ENCODE measurements at regions not wholly inside any gene's neighbourhood (a gene's known extent, or its start where the extent isn't known, plus 50 kb on each side); places are given as distances from the start of the nearest gene placed in this dataset.

DNA sequence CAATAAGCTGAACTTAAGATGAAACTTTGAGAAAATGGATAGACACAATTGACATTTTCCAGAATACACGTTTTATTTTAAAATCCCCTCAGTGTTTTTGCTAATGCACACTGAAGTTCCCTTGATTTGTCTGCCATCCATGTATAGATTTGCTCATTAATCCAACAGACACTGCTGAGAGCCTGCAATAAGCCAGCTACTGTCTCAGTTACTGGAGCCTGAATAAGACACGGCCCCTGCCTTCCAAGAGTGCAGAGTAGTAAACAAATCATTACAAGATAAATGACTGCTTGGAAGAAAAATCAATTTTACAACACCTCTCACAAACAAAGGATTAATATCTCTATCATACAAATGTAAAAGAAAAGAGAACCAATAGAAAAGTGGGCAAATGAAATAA lies 130.1 kb downstream of the TLR5 start:
- H3K27ac Mint-ChIP-seq = no peak overlapping the region
- no peak for DNase-seq (ENCODE audit: extremely low spot score, unreplicated experiment)
- H3K27me3 Mint-ChIP-seq = no peaks in the 10 kb centered on the region
- H3K4me3 Mint-ChIP-seq = no peak overlapping the region
- peaks cover 5% of the 10 kb centered on the region for H3K36me3 Mint-ChIP-seq
- H3K4me1 Mint-ChIP-seq (ENCODE audit: unreplicated experiment) = peaks cover 52% of the 10 kb centered on the region
- TF ChIP-seq, protein P1, sequence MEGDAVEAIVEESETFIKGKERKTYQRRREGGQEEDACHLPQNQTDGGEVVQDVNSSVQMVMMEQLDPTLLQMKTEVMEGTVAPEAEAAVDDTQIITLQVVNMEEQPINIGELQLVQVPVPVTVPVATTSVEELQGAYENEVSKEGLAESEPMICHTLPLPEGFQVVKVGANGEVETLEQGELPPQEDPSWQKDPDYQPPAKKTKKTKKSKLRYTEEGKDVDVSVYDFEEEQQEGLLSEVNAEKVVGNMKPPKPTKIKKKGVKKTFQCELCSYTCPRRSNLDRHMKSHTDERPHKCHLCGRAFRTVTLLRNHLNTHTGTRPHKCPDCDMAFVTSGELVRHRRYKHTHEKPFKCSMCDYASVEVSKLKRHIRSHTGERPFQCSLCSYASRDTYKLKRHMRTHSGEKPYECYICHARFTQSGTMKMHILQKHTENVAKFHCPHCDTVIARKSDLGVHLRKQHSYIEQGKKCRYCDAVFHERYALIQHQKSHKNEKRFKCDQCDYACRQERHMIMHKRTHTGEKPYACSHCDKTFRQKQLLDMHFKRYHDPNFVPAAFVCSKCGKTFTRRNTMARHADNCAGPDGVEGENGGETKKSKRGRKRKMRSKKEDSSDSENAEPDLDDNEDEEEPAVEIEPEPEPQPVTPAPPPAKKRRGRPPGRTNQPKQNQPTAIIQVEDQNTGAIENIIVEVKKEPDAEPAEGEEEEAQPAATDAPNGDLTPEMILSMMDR (conservative IDR thresholded peaks at IDR 0.05) = no peak
- peaks cover 4% of the 10 kb centered on the region for H3K9me3 Mint-ChIP-seq

DNA sequence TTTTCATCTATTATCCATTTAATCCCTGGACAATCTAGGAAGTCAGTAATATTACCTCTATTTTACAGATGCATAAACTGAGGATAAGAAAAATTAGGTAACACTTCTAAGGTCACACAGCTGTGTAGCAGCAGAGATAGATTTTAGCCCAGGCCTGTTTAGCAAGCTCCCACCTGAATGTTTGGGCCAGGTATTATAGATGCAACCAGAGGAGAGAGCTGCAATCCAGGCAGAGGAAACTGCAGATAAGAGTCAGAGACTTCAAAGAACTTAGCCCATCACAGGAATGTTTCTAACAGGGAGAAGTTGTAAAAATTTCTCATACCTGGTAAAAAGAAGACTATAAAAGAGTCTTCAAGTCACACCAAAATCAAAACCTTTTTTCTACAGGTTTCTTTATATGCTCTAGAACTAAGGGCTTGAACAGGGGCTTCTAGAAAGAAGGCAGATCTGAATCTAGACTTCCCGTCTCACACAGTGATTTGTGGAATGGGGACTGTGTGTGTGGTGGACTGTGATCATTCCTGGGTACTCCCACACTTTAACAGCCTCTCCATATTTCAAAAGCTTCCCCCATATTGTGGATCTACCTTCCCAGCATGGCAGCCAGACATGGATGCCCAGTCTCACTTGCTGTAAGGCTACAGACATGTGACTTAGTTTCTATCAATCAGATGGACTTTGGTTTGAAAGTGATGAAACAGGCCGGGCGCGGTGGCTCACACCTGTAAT lies 128.7 kb downstream of the TLR5 start:
- Mint-ChIP-seq H3K27me3 (no peaks in the 10 kb centered on the region), H3K36me3 (peaks cover 5% of the 10 kb centered on the region), H3K4me1 (ENCODE audit: unreplicated experiment) (peaks cover 45% of the 10 kb centered on the region)

DNA sequence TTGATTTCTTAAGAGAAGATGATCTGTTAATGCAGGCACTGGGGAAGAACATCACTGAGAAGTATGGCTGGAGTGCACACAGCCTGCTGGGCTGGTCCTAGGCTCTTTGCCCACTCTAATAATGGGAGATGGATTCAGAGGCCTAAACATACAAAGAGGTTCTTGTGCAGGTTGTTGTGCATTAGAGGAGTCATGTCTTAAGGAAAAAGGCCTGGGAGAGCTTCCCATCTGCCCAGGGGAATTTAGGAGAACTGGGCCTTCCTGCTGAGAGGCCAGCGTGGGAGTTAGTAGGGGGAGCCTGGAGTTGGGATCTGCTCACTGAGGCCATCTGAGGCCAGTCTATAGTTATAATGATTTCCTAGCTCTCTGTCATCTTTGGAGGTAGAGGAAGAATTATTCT lies 126.7 kb downstream of the TLR5 start:
- Mint-ChIP-seq H3K4me3 (no peak overlapping the region), H3K9me3 (peaks cover 8% of the 10 kb centered on the region), H3K36me3 (peaks cover 5% of the 10 kb centered on the region), H3K27ac (no peak overlapping the region), H3K4me1 (ENCODE audit: unreplicated experiment) (peaks cover 32% of the 10 kb centered on the region), H3K27me3 (no peaks in the 10 kb centered on the region)
- DNase-seq (ENCODE audit: extremely low spot score, unreplicated experiment) = no peak
- TF ChIP-seq, protein P1 (conservative IDR thresholded peaks at IDR 0.05) = no peak

More for the DNA sequence above, 128.7 kb downstream of the TLR5 start:
- TF ChIP-seq, protein P1 (conservative IDR thresholded peaks at IDR 0.05) = no peak
- Mint-ChIP-seq H3K27ac (no peak overlapping the region), H3K9me3 (peaks cover 8% of the 10 kb centered on the region), H3K4me3 (no peak overlapping the region)
- DNase-seq (ENCODE audit: extremely low spot score, unreplicated experiment) = no peak

DNA sequence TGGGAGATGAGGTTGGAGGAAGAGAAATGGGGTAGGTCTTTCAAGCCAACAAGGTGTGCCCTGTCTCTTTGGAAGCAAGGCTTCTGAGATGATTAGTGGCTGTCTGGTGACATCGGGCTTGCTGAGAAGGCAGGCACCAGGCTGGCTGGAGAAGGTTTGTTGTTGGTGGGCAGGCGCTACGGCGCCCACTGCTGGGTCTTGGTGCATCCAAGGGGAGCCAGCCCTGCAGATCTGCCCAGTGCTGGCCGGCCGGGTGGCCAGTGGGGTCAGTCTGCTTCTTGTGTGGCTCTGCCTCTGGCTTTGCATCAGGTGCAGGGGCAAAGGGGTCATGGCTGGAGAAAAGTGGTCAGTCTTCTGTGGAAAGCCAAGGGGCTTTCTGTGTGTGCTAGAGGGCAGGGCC lies 126.2 kb downstream of the TLR5 start:
- no peaks in the 10 kb centered on the region for H3K27me3 Mint-ChIP-seq
- no peak overlapping the region for H3K4me3 Mint-ChIP-seq
- no peak overlapping the region for H3K27ac Mint-ChIP-seq
- peaks cover 32% of the 10 kb centered on the region for H3K4me1 Mint-ChIP-seq (ENCODE audit: unreplicated experiment)
- peaks cover 5% of the 10 kb centered on the region for H3K36me3 Mint-ChIP-seq
- TF ChIP-seq, protein P1 (conservative IDR thresholded peaks at IDR 0.05) = no peak
- H3K9me3 Mint-ChIP-seq = peaks cover 8% of the 10 kb centered on the region
- DNase-seq (ENCODE audit: extremely low spot score, unreplicated experiment) = no peak

DNA sequence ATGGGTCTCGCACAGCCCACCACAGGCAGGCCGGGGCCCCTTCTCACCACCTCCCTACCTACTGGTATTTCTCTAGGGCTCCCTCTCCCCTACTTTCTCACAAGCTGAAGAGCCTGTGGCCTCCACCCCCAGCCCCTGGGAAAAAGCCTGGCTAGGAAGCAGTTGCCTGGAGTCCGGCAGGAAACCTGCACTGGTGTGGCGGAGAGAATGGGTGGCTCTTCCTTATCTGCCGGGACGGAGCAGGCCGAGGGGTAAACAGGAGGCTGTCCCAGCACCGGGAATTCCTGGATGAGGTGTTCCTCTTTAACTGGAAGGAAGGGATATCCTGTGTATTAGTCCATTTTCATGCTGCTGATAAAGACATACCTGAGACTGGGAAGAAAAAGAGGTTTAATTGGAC lies 125.8 kb downstream of the TLR5 start:
- Mint-ChIP-seq H3K27me3 (no peaks in the 10 kb centered on the region), H3K4me3 (no peak overlapping the region), H3K36me3 (peaks cover 5% of the 10 kb centered on the region), H3K9me3 (peaks cover 8% of the 10 kb centered on the region), H3K4me1 (ENCODE audit: unreplicated experiment) (peaks cover 36% of the 10 kb centered on the region), H3K27ac (no peak overlapping the region)
- TF ChIP-seq, protein P1 (conservative IDR thresholded peaks at IDR 0.05) = no peak
- DNase-seq (ENCODE audit: extremely low spot score, unreplicated experiment) = no peak

Data from type B pancreatic cell (in vitro differentiated cells).